Smooth muscle cell of the brain vasculature (primary cell): ENCODE measurements at regions not wholly inside any gene's neighbourhood (a gene's known extent, or its start where the extent isn't known, plus 50 kb on each side); places are given as distances from the start of the nearest gene placed in this dataset.

Experiments
- DNase-seq: peaks from one replicate; pipeline ENCODE4 v3.0.0-alpha.2; 2012; ENCODE audit warnings: low read depth, low spot score

GRCh38 chr3:181081930-181082329 lies 92.4 kb upstream of the DNAJC19 start:
- DNase-seq = no peak

GRCh38 chr3:181076558-181076957 lies 87.0 kb upstream of the DNAJC19 start:
- DNase-seq = no peak

- no peak for DNase-seq
Observed at GRCh38 chr3:181075098-181075497, 85.6 kb upstream of the DNAJC19 start.

- no peak for DNase-seq
Observed at GRCh38 chr3:181066143-181067087, 76.9 kb upstream of the DNAJC19 start.

GRCh38 chr3:181056136-181056732 lies 66.7 kb upstream of the DNAJC19 start:
- no peak for DNase-seq

GRCh38 chr3:181054538-181054937 lies 65.0 kb upstream of the DNAJC19 start:
- no peak for DNase-seq

GRCh38 chr3:181052256-181052655 lies 62.7 kb upstream of the DNAJC19 start:
- no peak for DNase-seq

GRCh38 chr3:181050738-181051137 lies 61.2 kb upstream of the DNAJC19 start:
- no peak for DNase-seq

- no peak for DNase-seq
Observed at GRCh38 chr3:181040030-181040429, 50.5 kb upstream of the DNAJC19 start.
